Mesodermal cell (in vitro differentiated cells): ENCODE measurements at regions not wholly inside any gene's neighbourhood (a gene's known extent, or its start where the extent isn't known, plus 50 kb on each side); places are given as distances from the start of the nearest gene placed in this dataset.

Experiments
- H3K27ac ChIP-seq: 2 replicates; pipeline ENCODE4 v1.7.0; 2013; ENCODE audit warnings: mild to moderate bottlenecking, low read depth, low read length, moderate library complexity; ENCODE audit not compliant: severe bottlenecking
- H3K36me3 ChIP-seq: 2 replicates; pipeline ENCODE4 v1.7.1; 2013; ENCODE audit warnings: mild to moderate bottlenecking, low read length, moderate library complexity; ENCODE audit not compliant: control insufficient read depth, insufficient read depth
- H3K4me1 ChIP-seq: one replicate; pipeline ENCODE4 v1.7.1; 2013; ENCODE audit warnings: mild to moderate bottlenecking, low read length; ENCODE audit not compliant: insufficient read depth, control insufficient read depth, poor library complexity, severe bottlenecking
- H3K4me3 ChIP-seq: 2 replicates; pipeline ENCODE4 v1.7.0; 2013; ENCODE audit warnings: low read length, control low read depth, mild to moderate bottlenecking; ENCODE audit not compliant: insufficient read depth, poor library complexity, severe bottlenecking; ENCODE audit errors: extremely low read depth
- H3K9me3 ChIP-seq: 2 replicates; pipeline ENCODE4 v1.7.1; 2013; ENCODE audit warnings: mild to moderate bottlenecking, low read length, moderate library complexity; ENCODE audit not compliant: control insufficient read depth
- WGBS, 2 experiments: methylation state at CpG; one replicate each; pipeline ENCODE4 v1.1.5; 2013; ENCODE audit warnings: missing lambda C conversion rate in 2 of 2; ENCODE audit not compliant: insufficient coverage in 2 of 2; 5-methylcytosine and 5-hydroxymethylcytosine counted together

- Histone ChIP-seq H3K9me3 (no peaks in the 10 kb centered on the region), H3K4me3 (no peak overlapping the region), H3K36me3 (no peaks in the 10 kb centered on the region), H3K27ac (no peak overlapping the region), H3K4me1 (peaks cover 2% of the 10 kb centered on the region)
- WGBS, 2 experiments: 100% methylated on average over 1 of the region's 5 CpGs; no CpG with 5 or more reads in 1 of the 2 experiments
Observed at GRCh38 chrX:16465081-16465876, 184.7 kb upstream of the S100G start.

- no peaks in the 10 kb centered on the region for H3K9me3 ChIP-seq
- H3K4me3 ChIP-seq: no peak overlapping the region
- H3K27ac ChIP-seq: no peak overlapping the region
- peaks cover 2% of the 10 kb centered on the region for H3K4me1 ChIP-seq
- 80 to 100% methylated on average over 1 of the region's 7 CpGs for WGBS, 2 experiments
- no peaks in the 10 kb centered on the region for H3K36me3 ChIP-seq
Observed at GRCh38 chrX:16466640-16467432, 183.1 kb upstream of the S100G start.

GRCh38 chrX:16469870-16470269 is 180.1 kb upstream of the S100G start:
- H3K27ac ChIP-seq: no peak overlapping the region
- no peaks in the 10 kb centered on the region for H3K9me3 ChIP-seq
- peaks cover 2% of the 10 kb centered on the region for H3K4me1 ChIP-seq
- no peaks in the 10 kb centered on the region for H3K36me3 ChIP-seq
- no peak overlapping the region for H3K4me3 ChIP-seq
- WGBS, 2 experiments: 80% methylated on average over 4 of the region's 5 CpGs; no CpG with 5 or more reads in 1 of the 2 experiments

- no peak overlapping the region for H3K27ac ChIP-seq
- no peak overlapping the region for H3K4me3 ChIP-seq
- no CpG with 5 or more reads among the region's 1 CpG for WGBS, 2 experiments
- H3K4me1 ChIP-seq: no peaks in the 10 kb centered on the region
- H3K36me3 ChIP-seq: no peaks in the 10 kb centered on the region
- no peaks in the 10 kb centered on the region for H3K9me3 ChIP-seq
Observed at GRCh38 chrX:16472345-16472744, 177.6 kb upstream of the S100G start.

- H3K4me3 ChIP-seq: no peak overlapping the region
- no peaks in the 10 kb centered on the region for H3K9me3 ChIP-seq
- 89 to 94% methylated on average over 3 to 4 of the region's 4 CpGs for WGBS, 2 experiments
- no peak overlapping the region for H3K27ac ChIP-seq
- no peaks in the 10 kb centered on the region for H3K4me1 ChIP-seq
- no peaks in the 10 kb centered on the region for H3K36me3 ChIP-seq
Observed at GRCh38 chrX:16474511-16474910, 175.4 kb upstream of the S100G start.

DNA sequence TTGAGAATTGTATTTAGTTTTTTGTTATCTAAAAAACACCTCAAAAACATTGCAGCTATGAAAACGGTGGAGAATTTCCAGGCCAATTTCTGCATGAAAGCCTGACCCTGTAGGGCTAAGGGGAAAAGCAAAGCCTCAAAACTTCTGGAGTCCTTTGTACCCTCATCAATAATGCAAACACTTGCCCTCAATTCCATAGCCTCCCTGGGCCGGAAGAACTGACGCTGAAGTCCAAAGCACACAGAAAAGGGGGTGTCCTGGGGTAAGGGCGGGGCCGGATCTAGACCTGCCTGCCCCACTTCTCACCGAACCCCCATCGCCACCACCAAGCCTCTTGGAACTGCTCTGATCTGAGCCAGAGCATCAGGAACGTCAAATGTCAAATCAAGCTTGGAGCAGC is 173.9 kb upstream of the S100G start:
- Histone ChIP-seq H3K27ac (no peak overlapping the region), H3K4me1 (no peaks in the 10 kb centered on the region), H3K4me3 (no peak overlapping the region), H3K36me3 (no peaks in the 10 kb centered on the region), H3K9me3 (no peaks in the 10 kb centered on the region)
- WGBS, 2 experiments: no CpG with 5 or more reads among the region's 8 CpGs

DNA sequence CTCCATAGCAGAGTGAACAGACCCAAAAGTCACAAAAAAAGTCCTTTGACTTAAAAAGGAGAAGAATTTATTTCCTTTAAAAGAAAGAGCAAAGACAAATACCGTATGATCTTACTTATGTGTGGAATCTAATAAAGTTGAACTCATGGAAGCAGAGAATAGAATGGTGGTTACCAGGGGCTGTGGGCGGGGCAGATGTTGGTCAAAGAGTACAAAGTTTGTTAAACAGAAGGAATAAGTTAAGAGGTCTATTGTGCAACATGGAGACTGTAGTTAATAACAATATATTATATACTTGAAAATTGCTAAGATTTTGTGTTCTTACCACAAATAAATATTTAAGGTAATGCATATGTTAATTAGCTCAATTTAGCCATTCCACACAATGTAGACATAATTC is 173.3 kb upstream of the S100G start:
- no peak overlapping the region for H3K4me3 ChIP-seq
- H3K4me1 ChIP-seq: no peaks in the 10 kb centered on the region
- 100% methylated on average over 1 of the region's 2 CpGs; no CpG with 5 or more reads in 1 of the 2 experiments for WGBS, 2 experiments
- H3K9me3 ChIP-seq: no peaks in the 10 kb centered on the region
- no peak overlapping the region for H3K27ac ChIP-seq
- H3K36me3 ChIP-seq: no peaks in the 10 kb centered on the region

DNA sequence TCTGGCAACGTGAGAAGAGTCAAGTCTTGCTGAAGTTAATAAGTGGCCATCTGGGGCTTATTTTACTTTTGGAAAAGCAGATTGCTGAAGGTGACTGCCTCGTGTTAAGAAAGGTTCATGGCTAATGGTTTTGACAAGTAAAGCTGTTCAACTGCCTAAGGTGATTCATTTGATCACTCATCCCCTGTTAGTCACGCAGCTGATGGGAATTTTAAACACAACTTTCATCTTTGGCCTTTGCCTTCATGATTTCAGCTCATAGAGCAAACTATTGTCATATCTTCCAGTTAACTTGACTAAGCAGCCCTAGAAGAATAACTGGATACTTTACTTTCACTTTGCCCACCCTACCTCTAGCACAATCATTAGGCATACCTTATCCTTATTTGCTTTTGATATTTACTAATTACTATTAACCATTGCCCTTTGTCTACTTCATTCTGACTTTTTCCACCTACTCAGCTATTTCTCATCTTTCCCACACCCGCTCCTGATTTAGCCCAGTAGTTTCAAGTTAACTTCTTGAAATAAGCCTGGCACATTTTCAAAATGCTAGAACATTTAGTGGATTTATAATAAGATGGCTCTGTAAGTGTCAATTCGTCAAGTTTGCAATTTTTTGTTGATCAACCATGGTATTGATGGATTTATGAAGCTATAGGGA is 170.6 kb upstream of the S100G start:
- 80 to 100% methylated on average over 1 of the region's 5 CpGs for WGBS, 2 experiments
- Histone ChIP-seq H3K4me3 (no peak overlapping the region), H3K36me3 (no peaks in the 10 kb centered on the region), H3K27ac (no peak overlapping the region), H3K9me3 (no peaks in the 10 kb centered on the region), H3K4me1 (peaks cover 3% of the 10 kb centered on the region)

- H3K36me3 ChIP-seq: no peaks in the 10 kb centered on the region
- peaks cover 7% of the 10 kb centered on the region for H3K4me1 ChIP-seq
- no peak overlapping the region for H3K27ac ChIP-seq
- WGBS, 2 experiments: 85% methylated on average over 2 of the region's 4 CpGs; no CpG with 5 or more reads in 1 of the 2 experiments
- H3K4me3 ChIP-seq: no peak overlapping the region
- no peaks in the 10 kb centered on the region for H3K9me3 ChIP-seq
Observed at GRCh38 chrX:16480049-16480448, 169.9 kb upstream of the S100G start.

- Histone ChIP-seq H3K36me3 (no peaks in the 10 kb centered on the region), H3K4me3 (no peak overlapping the region), H3K9me3 (no peaks in the 10 kb centered on the region), H3K27ac (no peak overlapping the region), H3K4me1 (peaks cover 7% of the 10 kb centered on the region)
Observed at GRCh38 chrX:16484338-16484737, 165.6 kb upstream of the S100G start.
